HEK293 (cell line): ENCODE measurements at regions not wholly inside any gene's neighbourhood (a gene's known extent, or its start where the extent isn't known, plus 50 kb on each side); places are given as distances from the start of the nearest gene placed in this dataset.

Source experiments
- PATZ1 ChIP-seq: fragments of 450-650 bp; formaldehyde crosslinking; IDR thresholded peaks from 2 replicates; pipeline ENCODE4 v1.5.1; 2016; ENCODE audit warnings: missing biosample characterization, missing genetic modification characterization
- YY1 ChIP-seq: fragments of 450-650 bp; formaldehyde crosslinking; IDR thresholded peaks from 2 replicates; pipeline ENCODE4 v1.5.1; 2018; ENCODE audit warnings: missing biosample characterization, missing genetic modification characterization
- ZNF610 ChIP-seq: fragments of 450-650 bp; formaldehyde crosslinking; IDR thresholded peaks from 2 replicates; pipeline ENCODE4 v1.5.1; 2016; ENCODE audit warnings: missing biosample characterization, missing genetic modification characterization, borderline replicate concordance

GRCh38 chr20:48238326-48238725 lies 453.0 kb upstream of the SULF2 start:
- no peak for TF ChIP-seq YY1 (tag by site-specific recombination)
- TF ChIP-seq PATZ1 (tag by site-specific recombination) = no peak
- TF ChIP-seq ZNF610 = no peak
